ENCODE measurements at regions not wholly inside any gene's neighbourhood (a gene's known extent, or its start where the extent isn't known, plus 50 kb on each side); places are given as distances from the start of the nearest gene placed in this dataset.
A peak's percentile ranks its signal among the peaks of the same experiment; 100 is the strongest.
"Not testable (repeated sequence)": the region's sequence is repeated elsewhere in the genome, so short reads cannot be mapped to it uniquely, and the experiment has no call there.

DNA sequence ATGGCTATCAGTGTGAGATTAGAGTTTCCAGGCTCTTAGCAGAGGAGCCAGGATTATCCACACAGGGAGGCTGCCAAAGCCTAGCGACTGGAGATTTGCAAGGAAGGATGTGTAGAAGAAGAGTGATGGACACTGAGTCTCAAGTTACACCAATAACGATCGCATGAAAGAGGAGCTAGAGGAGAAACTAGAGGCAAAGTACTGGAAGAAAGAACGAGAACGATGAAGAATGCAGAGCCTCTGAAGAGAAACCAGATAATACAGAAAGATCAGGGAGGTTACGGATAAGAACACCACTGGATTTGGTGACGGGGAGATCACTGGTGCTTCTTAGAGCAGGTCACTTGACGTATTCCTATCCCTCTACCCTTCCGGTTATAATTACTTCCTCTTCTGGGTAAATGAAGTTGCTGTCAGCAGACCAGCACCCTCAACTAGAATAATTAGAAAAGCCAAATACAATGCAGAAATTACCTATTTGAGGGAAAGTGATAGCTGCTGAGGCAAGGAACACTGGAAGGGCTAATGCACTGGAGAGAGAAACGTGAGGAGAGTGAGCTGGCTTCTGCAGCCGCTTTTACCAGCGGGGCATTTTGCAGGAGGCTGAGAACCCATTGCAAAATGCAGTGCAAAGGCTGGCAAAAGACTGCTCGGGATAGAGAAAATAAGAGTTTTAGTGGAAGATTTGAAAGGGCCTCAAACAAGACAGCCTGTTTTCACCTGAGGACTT, 93.1 kb upstream of the HIF1A start:
- no peak for DNase-seq (ENCODE audit: low read depth in 2 of 2)

DNA sequence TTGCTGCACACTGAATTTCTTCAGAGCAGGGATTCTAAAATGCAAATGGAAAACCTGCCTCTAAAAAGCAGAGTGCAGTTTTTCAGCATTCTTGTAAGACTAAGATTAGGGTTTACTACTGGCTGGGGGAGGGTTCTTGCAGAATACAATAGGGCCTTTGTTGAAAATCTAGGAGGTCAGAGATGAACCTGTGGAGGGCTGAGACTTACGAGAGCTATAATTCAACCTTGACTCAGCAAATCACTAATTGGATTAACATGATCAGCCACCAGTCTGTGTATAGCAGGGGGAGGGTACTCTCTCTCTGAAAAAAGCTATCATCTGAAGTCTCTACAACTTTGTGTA, 92.6 kb upstream of the HIF1A start:
- no peak for DNase-seq (ENCODE audit: low read depth in 2 of 2)

DNA sequence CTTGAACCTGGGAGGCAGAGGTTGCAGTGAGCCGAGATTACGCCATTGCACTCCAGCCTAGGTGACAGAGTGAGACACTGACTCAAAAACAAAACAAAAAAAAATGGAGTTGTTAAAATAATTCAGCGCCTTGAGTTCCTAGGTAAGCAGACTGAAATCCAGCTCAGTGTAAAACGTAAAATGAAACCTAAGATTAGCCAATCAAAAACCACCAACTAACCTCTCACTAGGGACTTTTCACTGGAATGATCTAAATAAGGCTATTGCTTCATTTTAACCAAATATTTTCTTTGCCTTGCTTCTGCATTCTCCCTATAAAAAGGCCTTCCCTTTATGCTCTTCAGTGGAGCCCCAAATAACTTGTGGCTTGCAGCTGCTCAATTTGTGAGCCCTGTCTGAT, 91.6 kb upstream of the HIF1A start:
- DNase-seq (ENCODE audit: low read depth in 2 of 2): no peak

DNA sequence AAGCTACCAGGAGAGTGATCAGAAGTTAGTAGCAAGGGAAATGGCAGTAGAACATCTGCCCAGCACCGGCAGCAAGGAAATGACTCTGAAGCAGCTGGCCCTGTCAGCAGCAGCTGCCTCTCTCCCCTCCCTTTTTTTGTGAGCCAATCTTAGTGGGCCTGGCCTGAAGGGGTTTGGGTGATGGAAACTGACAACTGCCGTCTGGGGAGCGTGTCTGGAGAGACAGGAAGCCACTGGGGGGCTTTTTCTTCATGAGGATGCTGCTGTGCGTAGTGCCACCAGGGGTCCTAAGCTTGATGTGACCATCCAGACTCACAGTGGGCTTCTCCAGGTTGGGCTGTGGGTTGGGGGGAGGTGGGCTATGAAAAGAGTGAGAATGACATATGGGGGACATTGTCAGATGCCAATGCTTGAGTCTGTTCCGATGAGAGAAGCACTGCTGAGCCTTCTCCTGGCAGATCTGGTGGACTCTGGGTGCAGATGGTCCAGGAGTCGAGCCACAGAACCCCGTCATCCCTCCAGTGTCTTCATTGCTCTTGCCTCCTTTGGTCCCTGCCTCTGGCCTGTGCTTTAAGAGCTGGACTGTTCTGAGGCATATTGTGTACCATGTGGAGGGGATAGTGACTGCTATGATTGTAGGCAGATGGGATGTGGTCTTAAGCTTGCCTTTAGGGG, 87.6 kb upstream of the HIF1A start:
- peak; percentile 19 to 21 for DNase-seq (ENCODE audit: low read depth in 2 of 2)

DNA sequence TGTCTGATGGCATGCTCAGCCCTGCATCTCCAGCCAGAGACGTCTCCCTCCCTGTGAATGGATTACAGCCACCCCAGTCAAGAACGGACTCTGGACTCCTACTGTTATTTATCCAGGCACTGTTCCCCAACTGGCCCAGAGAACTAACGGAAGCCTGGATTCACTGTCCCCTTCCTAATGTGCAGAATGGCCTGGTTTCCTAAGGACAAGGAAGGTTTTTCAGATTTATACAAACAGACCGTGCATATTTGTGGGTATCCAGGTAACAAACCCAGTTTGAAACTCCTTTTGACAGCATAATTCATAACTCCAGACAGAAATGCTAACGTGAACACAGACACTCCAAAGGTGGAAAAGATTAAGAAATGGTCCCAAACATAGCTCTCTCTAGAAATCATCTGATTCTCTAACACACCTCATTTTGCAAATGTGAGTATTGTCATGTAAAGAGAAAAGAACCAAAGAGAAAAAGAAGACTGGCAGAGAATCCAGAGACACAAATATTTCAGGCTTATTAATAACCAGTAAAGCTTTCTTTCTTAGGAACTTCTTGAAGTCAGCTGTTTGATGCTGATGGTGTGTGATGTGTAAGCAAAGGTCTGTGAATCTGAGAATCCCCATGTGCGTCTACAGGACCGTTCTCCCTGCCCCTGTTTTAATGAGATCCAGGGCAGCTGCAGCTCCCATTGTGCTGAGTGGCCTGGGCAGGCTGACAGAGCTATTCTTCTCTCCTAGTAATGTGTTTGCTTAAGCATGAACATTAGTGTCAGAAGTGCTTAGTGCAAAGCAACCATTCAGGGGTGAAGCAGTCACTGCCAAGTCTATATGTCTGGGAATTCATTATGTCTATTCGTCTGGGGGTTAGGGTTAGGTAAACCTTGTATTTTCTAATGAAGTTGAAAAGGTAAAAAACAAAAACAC, 86.8 kb upstream of the HIF1A start:
- DNase-seq (ENCODE audit: low read depth in 2 of 2): peak; percentile 67 to 70

DNA sequence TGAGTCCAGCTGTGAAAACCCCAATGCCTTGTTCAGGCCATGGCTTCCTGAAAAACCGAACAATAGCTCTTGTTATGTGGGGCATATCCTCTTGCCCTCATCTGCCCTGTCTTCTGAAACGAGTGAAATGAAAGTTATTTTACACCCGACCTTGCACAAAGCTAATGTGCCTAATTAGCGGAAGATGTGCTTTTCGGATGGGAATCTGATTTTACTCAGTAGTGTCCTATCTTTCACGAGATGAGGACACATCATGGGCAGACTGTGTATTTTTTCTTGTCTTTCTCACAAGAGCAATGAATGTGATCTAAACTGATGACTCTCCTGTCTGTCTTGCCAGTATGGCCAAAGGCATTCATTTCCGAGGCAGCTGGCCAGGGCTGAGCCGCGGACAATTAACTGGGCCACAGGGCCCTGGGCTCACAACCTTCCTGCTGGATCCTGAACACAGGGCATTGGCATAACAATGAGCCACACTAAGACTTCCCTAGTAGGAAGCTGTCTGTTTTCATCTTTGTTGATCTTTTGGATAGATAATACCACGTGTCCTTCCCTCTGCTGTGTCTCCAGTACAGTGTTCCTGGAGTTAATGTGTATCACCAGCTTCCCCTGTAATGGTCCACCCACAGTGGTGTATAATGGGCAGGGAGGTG, 86.0 kb upstream of the HIF1A start:
- DNase-seq (ENCODE audit: low read depth in 2 of 2): peak; percentile 68 to 86

DNA sequence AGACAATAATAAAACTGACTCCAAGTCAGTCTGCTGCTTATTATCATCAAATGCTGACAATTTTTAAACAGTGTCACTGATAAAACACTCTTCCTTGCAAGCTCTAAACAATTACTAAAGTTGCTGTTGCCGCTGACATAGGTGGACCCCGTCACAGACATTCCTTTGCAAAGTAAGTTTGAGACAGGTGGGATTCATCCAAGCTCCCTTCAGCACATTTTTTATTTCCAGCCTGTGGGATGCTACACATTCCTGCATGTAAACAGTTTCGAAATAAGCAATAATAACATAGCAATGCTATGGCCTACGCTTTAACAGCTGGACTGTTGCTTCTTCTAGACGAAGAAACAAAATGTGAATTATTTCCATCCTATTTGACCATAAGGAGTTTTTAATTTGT, 85.4 kb upstream of the HIF1A start:
- no peak for DNase-seq (ENCODE audit: low read depth in 2 of 2)

DNA sequence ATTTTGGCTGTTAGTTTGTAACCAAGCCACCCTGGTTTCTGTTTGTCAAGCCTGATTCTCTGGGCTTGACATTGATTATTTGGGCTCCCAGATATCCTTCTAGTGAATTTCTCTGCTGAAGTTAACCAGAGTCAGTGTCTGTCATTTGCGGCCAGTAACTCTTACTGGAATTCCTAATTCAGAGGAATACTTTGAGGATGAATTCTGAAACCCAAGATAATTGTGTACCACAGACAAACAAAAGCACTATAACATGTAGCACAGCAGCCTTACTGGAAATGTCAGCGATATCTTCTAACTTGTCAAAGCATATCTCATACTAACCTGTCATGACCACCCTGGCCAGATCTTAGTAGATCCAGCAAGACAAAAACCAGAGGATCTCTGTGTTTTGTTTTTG, 84.4 kb upstream of the HIF1A start:
- no peak for DNase-seq (ENCODE audit: low read depth in 2 of 2)

DNA sequence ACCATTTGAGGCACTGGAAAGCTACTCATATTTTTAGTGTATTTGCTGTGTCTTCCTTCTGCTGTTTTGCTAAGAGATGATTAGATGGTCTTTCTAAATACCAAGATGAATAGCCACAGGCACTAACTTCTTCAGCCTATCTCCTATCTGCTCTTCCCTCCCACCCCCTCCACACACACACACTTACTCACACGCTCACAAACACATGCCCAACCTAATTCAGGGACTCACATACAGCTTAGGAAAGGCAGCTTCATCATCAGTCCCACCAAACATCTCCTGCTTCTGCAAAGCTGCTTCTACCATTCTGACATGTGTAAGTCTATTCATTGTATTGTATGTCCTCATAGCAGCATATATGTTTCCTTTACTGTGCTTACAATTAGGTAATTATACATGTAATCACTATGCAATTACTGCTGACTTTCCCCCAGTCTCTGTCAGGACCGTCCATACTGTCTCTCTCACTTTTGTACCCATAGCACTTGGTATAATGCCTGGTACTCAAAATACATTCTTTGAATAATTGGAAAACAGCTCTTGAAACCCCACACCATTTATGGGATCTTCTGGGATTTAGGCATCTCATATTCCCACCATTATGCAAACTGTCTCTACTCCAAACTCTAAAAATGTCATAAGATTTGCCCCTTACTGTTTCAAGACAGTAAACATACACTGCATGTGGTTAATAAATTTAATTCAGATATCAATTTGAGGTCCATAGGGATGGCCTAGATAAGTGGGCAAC, 83.3 kb upstream of the HIF1A start:
- DNase-seq (ENCODE audit: low read depth in 2 of 2): no peak

DNA sequence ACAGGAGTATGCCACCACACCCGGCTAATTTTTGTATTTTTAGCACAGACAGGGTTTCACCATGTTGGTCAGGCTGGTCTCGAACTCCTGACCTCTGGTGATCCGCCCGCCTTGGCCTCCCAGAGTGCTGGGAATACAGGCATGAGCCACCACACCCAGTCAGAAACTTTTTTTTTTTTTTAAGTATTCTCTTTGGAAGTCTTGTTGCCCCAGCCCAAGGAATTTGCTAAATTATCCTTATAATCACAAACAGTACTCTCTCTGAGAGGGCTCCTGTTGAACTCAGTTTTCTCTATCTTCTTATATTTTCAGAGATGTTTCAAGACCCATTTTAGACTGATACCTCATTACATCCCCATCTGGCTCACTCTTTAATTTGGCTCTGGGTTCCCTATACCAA, 82.3 kb upstream of the HIF1A start:
- DNase-seq (ENCODE audit: low read depth in 2 of 2): not testable (repeated sequence)

DNA sequence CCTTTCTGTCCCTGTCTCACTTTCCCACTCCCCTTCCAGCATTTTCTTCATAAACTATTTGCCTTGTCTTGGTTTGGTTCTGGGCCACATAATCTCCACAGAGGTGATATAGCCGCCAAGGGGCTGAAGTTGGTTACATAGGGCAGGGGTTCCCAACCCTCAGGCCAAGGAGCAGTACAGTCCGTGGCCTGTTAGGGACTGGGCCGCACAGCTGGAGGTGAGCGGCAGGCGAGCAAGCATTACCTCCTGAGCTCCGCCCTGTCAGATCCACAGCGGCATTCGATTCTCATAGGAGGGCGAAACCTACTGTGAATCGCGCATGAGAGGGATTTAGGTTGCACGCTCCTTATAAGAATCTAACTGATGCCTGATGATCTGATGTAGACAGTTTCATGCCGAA, 80.6 kb upstream of the HIF1A start:
- no peak for DNase-seq (ENCODE audit: low read depth in 2 of 2)

DNA sequence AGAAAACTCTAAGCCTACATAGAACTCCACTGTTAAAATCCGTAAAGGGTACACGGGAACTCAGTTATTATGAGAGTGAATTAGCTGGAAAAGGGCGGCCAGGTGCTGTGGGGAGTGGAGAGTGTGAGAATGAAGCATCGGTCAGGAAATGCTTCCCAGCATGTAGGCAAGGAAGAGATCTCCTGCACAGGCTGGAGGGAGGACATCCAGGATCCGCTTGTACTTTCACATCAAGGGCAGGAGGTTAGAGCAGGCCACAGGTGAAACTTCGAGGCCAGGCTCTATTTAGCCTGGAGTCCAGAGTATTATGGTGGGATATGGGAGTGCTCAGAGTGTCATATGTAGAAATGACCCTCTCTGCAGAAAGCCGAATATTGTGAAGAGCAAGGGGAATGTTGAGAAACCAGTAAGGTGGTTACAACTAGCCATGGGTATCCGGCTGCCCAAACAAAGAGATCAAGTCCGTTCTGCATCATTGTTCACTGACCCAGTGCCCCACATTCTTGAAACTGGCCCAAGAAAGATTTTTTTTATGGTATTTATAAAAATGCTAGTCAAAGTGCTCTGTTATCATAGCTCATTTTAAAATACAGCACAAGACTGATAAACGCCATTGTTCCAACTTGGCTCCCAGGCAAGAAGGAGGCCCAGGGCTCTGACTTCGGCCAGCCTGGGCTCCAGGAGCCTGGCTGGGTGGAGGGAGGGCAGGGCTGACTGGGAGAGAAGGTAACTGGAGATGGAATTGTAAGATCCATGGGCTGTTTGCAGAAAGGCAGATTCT, 79.4 kb upstream of the HIF1A start:
- DNase-seq (ENCODE audit: low read depth in 2 of 2): peak; percentile 40 to 47

DNA sequence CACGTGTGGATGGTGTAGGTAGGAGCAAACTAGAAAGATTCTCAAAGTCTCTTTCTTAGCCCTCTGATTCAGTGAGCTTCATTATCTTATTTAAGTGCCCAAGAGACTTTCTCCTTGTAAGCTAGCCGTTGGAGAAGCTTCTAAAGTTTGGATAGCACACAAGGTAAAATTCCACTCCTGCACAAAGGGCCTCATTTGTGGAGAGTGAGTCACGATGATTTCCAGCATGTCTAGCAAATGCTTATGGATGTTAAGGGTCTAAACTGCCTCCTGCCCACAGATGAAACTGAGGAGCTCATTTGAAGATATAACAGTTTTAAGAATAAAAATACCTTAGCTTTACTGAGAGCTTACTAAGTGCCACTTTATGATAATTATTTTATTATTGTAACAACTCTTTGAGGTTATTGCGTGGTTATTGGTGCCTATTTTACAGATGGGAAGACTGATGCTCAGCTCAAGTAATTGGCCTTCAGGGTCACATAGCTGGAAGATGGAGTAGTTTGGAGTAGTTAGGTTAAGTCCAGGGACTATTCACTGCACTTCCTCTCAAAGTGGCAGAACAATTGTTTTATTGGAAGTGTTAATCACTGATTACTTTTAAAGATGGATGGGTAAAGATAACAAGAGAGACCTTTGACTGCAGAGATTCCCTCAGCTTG, 78.7 kb upstream of the HIF1A start:
- DNase-seq (ENCODE audit: low read depth in 2 of 2): peak; percentile 11 to 45

DNA sequence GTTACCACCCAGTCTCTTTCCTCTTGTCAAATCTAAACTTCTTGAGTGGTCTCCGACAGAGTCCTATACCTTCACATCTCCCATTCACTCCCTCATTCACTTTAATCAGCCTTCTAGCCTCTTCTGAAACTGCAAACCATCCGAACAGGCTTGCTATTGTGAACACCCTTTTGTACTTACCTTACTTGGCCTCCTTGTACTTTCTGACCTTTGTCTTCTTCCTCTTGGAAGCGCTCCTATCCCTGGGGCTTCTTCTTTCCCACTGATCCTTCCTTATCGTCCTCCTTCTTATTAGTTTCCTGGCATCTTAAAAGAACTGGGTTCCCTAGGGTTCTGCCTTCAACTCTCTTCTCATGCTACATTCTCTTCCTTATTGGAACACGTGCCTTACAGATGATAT, 76.9 kb upstream of the HIF1A start:
- DNase-seq (ENCODE audit: low read depth in 2 of 2): no peak

DNA sequence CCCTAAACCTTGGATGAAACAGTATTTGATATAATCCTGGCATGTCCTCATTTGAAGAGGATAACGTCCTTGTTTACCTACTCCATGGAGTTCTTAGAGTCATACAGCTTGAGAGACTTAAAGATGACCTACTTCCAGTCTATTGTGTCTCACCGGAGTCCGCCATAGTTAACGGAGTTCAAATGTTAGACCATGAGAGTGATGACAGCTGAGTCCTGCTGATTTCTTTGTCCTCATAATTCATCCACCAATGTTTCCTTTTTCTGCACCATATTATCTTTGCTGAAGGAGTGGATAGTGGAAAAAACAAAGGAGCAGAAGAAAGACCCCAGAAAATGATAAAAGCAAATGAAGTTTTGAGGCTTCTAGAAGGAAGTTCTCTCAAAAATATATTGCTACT, 75.8 kb upstream of the HIF1A start:
- DNase-seq (ENCODE audit: low read depth in 2 of 2): no peak

DNA sequence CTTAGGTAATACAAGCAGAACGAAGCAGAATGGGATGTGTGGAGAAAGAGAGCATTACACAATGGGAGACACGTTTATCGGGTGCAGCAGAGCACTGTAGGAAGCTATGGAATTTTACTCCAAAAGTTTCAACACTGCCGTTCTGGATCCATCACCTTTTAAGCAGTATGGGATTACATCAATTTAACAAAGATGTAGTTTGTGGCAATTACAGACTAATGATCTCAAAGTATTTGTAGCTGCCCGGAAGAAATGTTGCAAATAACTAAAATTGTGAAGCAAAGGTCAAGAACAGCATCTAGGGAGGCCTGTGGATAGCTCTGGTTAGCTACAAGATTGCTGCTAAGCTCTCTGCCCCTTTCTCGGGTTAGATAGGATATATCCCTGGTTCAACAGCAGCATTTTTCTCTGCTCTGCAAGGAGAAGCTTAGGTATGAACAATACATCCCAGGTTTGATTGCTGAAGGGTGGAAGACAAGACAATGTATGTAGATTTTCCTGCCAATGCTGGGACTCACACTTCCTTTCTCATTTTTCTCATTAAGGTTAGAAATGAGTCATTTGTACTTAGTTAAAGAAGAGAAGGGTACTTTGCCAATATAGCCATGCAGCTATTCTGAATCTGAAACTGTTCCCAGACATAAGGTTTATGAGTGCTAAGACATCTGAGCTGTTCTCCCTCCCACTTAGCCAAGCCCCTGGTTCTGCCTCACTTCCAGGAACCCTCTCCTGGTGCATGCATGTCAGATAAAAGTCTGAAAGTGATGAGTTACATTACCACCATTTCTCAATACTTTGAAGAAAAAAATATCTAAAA, 75.0 kb upstream of the HIF1A start:
- DNase-seq (ENCODE audit: low read depth in 2 of 2): peak in 1 of 2 donors; percentile 69

DNA sequence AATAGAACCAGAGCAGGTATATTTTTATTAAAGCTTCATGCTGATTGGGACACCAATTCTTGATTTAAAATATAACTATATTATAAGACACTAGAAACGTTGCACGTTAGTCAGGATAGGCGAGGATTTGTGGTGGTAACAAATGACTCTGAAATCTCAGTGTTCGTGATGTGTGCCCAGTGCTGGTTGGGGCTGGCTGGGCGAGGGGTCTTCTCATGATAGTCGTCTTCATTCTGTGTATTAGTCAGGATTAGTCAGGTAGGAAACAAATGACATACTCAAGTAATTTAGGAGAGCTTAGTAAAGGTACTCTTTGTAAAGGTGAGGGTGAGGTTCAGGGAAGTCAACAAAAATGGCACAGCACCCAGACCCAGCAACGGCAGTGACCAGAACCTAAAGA, 73.9 kb upstream of the HIF1A start:
- DNase-seq (ENCODE audit: low read depth in 2 of 2): no peak

DNA sequence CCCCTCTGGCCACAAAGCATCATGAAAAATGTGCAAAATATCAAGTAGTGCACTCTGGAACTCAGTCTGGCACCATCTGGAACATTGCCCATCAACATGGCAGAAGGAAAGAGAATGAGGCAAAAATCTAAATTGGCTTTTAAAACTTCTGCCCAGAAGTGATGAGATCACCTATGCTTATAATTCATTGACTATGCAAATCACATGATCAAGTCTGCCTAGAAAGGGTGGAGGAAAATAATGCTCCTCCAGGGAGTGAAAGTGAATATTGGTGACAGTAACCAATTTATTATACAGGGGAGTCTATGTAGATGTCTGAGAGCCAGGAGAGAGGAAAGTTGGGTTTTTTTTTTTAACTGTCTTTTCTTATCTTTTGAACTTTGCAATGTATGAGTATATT, 73.3 kb upstream of the HIF1A start:
- DNase-seq (ENCODE audit: low read depth in 2 of 2): no peak

DNA sequence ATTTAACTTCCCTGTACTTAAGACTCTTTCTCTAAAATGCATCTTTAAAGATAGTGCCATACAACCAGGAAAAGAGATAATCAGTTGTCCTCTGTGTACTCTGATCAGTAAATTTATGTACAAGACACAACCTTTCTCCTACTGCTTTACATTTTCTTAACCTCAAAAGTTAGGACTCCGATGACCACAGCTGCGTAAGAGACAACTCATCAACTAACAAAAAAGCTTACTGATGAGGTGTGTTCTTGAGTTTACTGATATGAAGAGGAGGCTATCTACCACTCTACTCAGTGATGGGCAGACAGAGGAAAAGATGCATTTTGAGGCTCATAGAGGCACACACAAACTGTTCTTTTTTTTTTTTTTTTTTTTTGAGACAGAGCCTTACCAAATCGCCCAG, 71.4 kb upstream of the HIF1A start:
- no peak for DNase-seq (ENCODE audit: low read depth in 2 of 2)
